Stimulated activated CD4-positive, alpha-beta T cell treated with anti-CD3 and anti-CD28 coated beads, Interleukin-15, amount 100 ng/mL, for 48 hours (primary cell): ENCODE measurements at regions not wholly inside any gene's neighbourhood (a gene's known extent, or its start where the extent isn't known, plus 50 kb on each side); places are given as distances from the start of the nearest gene placed in this dataset.
"Not testable (repeated sequence)": the region's sequence is repeated elsewhere in the genome, so short reads cannot be mapped to it uniquely, and the experiment has no call there.

Experiments
- DNase-seq, 2 donors: peaks; one replicate each; pipeline ENCODE4 v3.0.0-alpha.2; 2020; ENCODE audit warnings: low read depth in 2 of 2

GRCh38 chr1:244322791-244323521, 128.8 kb downstream of the ADSS2 start:
- DNase-seq, result peak in 1 of 2 donors; percentile 26

- no peak for DNase-seq
Measured at GRCh38 chr1:244324176-244324883, 127.4 kb downstream of the ADSS2 start.

GRCh38 chr1:244325056-244325758, 126.5 kb downstream of the ADSS2 start:
- DNase-seq, result no peak

GRCh38 chr1:244326757-244327156, 125.0 kb downstream of the ADSS2 start:
- DNase-seq, result no peak

GRCh38 chr1:244327533-244327932, 124.2 kb downstream of the ADSS2 start:
- no peak for DNase-seq

GRCh38 chr1:244328476-244328875, 123.2 kb downstream of the ADSS2 start:
- DNase-seq, result no peak

GRCh38 chr1:244329591-244330317, 122.0 kb downstream of the ADSS2 start:
- no peak for DNase-seq

- no peak for DNase-seq
Measured at GRCh38 chr1:244330318-244330625, 121.4 kb downstream of the ADSS2 start.

GRCh38 chr1:244332761-244333160, 118.9 kb downstream of the ADSS2 start:
- not testable (repeated sequence) for DNase-seq

- not testable (repeated sequence) for DNase-seq
Measured at GRCh38 chr1:244334315-244334714, 117.4 kb downstream of the ADSS2 start.

- DNase-seq, result not testable (repeated sequence)
Measured at GRCh38 chr1:244334842-244335241, 116.9 kb downstream of the ADSS2 start.

GRCh38 chr1:244335456-244335855, 116.3 kb downstream of the ADSS2 start:
- no peak for DNase-seq

GRCh38 chr1:244336232-244336899, 115.3 kb downstream of the ADSS2 start:
- no peak for DNase-seq

GRCh38 chr1:244337839-244338238, 113.9 kb downstream of the ADSS2 start:
- DNase-seq, result no peak

GRCh38 chr1:244339073-244339692, 112.5 kb downstream of the ADSS2 start:
- no peak for DNase-seq

- DNase-seq, result no peak
Measured at GRCh38 chr1:244339776-244340175, 111.9 kb downstream of the ADSS2 start.

- DNase-seq, result no peak
Measured at GRCh38 chr1:244340396-244340795, 111.3 kb downstream of the ADSS2 start.

GRCh38 chr1:244341455-244342450, 110.0 kb downstream of the ADSS2 start:
- DNase-seq, result no peak

GRCh38 chr1:244344001-244344400, 107.7 kb downstream of the ADSS2 start:
- DNase-seq, result no peak
